ENCODE measurements at regions not wholly inside any gene's neighbourhood (a gene's known extent, or its start where the extent isn't known, plus 50 kb on each side); places are given as distances from the start of the nearest gene placed in this dataset.

- no peak for TF ChIP-seq CTCF (IDR thresholded peaks at IDR 0.05; ENCODE audit: low read length)
- TF ChIP-seq EZH2 (optimal IDR thresholded peaks at IDR 0.05; ENCODE audit: low read depth, low read length): no peak
- no peak for TF ChIP-seq EZH2phosphoT487 (IDR thresholded peaks at IDR 0.05; ENCODE audit: low read length)
Measured at GRCh38 chr19:30873691-30874090, 475.5 kb downstream of the TSHZ3 start.

All from MM.1S (cell line).